ENCODE measurements at regions not wholly inside any gene's neighbourhood (a gene's known extent, or its start where the extent isn't known, plus 50 kb on each side); places are given as distances from the start of the nearest gene placed in this dataset.

DNA sequence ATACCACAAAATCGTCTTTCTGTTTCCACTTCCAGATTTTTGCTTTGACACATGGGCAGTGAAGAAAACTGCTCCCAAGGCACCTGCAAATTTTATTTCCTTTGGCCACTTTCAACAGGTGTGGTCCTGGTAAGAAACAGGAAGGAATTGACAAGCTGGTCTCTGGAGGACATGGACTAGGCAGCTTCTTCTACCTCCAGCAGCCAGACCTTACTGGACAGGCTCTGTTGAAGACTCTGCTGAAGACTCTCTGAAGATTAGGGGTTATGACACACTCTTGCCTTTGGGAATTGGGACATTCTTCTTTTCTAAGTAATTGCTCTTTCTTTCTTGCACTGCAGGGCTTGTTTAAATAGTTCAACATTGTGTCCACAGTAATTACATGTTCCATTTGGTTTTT lies 147.7 kb upstream of the DCBLD2 start (continued):
- TF ChIP-seq, protein P1, sequence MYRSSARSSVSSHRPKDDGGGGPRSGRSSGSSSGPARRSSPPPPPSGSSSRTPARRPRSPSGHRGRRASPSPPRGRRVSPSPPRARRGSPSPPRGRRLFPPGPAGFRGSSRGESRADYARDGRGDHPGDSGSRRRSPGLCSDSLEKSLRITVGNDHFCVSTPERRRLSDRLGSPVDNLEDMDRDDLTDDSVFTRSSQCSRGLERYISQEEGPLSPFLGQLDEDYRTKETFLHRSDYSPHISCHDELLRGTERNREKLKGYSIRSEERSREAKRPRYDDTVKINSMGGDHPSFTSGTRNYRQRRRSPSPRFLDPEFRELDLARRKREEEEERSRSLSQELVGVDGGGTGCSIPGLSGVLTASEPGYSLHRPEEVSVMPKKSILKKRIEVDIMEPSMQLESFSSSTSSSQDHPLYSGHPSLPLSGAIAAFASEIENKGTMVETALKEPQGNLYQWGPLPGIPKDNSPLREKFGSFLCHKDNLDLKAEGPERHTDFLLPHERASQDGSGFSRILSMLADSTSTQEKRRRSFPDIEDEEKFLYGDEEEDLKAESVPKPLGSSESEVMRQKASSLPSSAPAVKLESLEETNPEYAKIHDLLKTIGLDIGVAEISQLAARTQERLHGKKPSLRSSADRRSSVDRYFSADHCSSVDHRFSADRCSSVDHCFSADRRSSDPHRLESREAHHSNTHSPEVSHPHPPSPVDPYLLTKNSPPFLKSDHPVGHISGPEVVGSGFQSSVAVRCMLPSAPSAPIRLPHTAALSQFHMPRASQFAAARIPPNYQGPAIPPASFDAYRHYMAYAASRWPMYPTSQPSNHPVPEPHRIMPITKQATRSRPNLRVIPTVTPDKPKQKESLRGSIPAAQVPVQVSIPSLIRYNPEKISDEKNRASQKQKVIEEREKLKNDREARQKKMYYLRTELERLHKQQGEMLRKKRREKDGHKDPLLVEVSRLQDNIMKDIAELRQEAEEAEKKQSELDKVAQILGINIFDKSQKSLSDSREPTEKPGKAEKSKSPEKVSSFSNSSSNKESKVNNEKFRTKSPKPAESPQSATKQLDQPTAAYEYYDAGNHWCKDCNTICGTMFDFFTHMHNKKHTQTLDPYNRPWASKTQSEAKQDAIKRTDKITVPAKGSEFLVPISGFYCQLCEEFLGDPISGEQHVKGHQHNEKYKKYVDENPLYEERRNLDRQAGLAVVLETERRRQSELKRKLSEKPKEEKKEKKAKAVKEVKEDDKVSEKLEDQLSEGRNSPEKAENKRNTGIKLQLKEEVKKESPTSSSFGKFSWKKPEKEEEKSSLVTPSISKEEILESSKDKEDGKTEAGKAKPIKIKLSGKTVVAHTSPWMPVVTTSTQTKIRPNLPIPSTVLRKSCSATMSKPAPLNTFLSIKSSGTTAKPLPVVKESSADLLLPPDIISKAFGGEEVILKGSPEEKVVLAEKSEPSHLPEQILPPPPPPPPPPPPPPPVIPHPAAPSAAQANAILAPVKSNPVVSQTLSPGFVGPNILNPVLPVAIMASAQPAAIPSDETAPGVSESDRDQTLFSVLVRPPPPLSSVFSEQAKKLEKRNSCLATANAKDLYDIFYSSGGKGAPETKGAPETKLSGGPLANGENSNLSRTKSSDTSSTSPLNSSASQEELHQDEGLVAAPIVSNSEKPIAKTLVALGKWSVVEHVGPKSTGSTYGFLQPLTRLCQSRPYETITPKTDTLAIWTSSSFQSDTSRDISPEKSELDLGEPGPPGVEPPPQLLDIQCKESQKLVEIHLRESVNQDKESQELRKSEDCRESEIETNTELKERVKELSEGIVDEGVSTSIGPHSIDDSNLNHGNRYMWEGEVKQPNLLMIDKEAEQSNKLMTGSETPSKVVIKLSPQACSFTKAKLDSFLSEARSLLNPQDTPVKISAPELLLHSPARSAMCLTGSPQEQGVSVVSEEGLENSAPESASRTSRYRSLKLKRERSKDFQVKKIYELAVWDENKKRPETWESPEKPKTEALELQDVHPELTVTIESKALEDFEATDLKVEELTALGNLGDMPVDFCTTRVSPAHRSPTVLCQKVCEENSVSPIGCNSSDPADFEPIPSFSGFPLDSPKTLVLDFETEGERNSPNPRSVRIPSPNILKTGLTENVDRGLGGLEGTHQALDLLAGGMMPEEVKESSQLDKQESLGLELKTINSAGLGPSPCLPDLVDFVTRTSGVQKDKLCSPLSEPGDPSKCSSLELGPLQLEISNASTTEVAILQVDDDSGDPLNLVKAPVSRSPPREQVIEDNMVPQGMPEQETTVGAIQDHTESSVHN (CRISPR knock-in tag; IDR thresholded peaks at IDR 0.05), result no peak
- TF ChIP-seq ZNF816 (CRISPR knock-in tag; IDR thresholded peaks at IDR 0.05; ENCODE audit: borderline replicate concordance) (no peak), SAFB2 (CRISPR knock-in tag; IDR thresholded peaks at IDR 0.05; ENCODE audit: borderline replicate concordance, low read depth) (no peak), ZSCAN31 (CRISPR knock-in tag; IDR thresholded peaks at IDR 0.05; ENCODE audit: low read depth) (no peak), GTF3A (CRISPR knock-in tag; conservative IDR thresholded peaks at IDR 0.05) (no peak)

DNA sequence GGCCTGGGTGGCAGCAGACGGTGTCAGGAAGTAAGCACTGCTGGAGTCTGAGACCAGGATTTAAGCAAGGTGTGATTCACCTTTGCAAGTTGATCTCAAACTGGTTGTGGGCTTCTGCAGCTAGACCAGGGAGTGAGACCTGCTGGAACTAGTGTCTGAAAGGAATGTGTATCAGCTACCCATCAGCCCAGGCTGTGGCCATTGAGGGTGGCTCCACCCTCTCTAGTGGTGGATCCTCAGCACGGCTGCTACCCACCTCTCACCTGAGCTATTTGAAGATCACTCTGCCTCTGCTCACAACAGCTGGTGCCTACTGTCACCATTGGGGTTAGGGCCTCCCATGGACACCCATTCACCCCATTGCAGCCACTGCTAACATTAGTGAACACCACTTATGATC lies 140.3 kb upstream of the DCBLD2 start:
- ChIA-PET CTCF (ENCODE audit: low intra/inter-chr PET ratio, low total read pairs) (no interaction called here), POLR2A (no interaction called here)
- no peak overlapping the region for H3K27ac ChIP-seq (ENCODE audit: extremely low read length, insufficient read depth, low read length)
- no peak overlapping the region for H3K4me3 ChIP-seq (replicated peaks in 1 of 3; ENCODE audit: insufficient read depth in 1 of 3, low read depth in 2 of 3, low read length in 3 of 3)
- no peaks in the 10 kb centered on the region for H3K79me2 ChIP-seq (ENCODE audit: insufficient read depth, low read length)
- DNase-seq (ENCODE audit: low spot score), result no peak
- no peak overlapping the region for H3K9ac ChIP-seq (ENCODE audit: insufficient read depth, low read depth, low read length)
- 0% methylated on average over 1 of the region's 2 CpGs for WGBS (ENCODE audit: low lambda C conversion rate)
- H3K4me1 ChIP-seq (ENCODE audit: insufficient read depth, low read length), result no peaks in the 10 kb centered on the region
- H3K36me3 ChIP-seq (replicated peaks in 1 of 2; ENCODE audit: control insufficient read depth in 1 of 2, insufficient read depth in 2 of 2, low read length in 2 of 2), result no peaks in the 10 kb centered on the region
- H2AFZ ChIP-seq (ENCODE audit: low read length), result no peak overlapping the region
- no peak for ATAC-seq
- FAIRE-seq, result no peak
- no peaks in the 10 kb centered on the region for H3K27me3 ChIP-seq (ENCODE audit: control insufficient read depth in 1 of 2, insufficient read depth in 2 of 2, low read length in 2 of 2)
- in situ Hi-C loops (cut with HindIII; ENCODE audit: extremely low pct_ligation_motif_present, low pct_unique_long_range_greater_than_20kb), result no loop called here
- intact Hi-C loops (cut with micrococcal nuclease; ENCODE audit: unreplicated experiment), result no loop called here
- H3K4me2 ChIP-seq (ENCODE audit: low read depth, low read length), result no peak overlapping the region
- H3K9me3 ChIP-seq (ENCODE audit: low read length), result no peaks in the 10 kb centered on the region
- no TSS peak for BruUV-seq (replicated peaks)
- no peaks in the 10 kb centered on the region for H4K20me1 ChIP-seq (ENCODE audit: insufficient read depth, low read length)
- TF ChIP-seq, protein P2, sequence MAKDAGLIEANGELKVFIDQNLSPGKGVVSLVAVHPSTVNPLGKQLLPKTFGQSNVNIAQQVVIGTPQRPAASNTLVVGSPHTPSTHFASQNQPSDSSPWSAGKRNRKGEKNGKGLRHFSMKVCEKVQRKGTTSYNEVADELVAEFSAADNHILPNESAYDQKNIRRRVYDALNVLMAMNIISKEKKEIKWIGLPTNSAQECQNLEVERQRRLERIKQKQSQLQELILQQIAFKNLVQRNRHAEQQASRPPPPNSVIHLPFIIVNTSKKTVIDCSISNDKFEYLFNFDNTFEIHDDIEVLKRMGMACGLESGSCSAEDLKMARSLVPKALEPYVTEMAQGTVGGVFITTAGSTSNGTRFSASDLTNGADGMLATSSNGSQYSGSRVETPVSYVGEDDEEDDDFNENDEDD (CRISPR knock-in tag; IDR thresholded peaks at IDR 0.05; ENCODE audit: borderline replicate concordance), result no peak
- TF ChIP-seq GATA4 (IDR thresholded peaks at IDR 0.05; ENCODE audit: borderline replicate concordance, low read depth), result no peak
- TF ChIP-seq, protein P3, sequence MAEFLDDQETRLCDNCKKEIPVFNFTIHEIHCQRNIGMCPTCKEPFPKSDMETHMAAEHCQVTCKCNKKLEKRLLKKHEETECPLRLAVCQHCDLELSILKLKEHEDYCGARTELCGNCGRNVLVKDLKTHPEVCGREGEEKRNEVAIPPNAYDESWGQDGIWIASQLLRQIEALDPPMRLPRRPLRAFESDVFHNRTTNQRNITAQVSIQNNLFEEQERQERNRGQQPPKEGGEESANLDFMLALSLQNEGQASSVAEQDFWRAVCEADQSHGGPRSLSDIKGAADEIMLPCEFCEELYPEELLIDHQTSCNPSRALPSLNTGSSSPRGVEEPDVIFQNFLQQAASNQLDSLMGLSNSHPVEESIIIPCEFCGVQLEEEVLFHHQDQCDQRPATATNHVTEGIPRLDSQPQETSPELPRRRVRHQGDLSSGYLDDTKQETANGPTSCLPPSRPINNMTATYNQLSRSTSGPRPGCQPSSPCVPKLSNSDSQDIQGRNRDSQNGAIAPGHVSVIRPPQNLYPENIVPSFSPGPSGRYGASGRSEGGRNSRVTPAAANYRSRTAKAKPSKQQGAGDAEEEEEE (CRISPR knock-in tag; IDR thresholded peaks at IDR 0.05; ENCODE audit: borderline replicate concordance), result no peak
- TF ChIP-seq PRMT3 (CRISPR knock-in tag; IDR thresholded peaks at IDR 0.05; ENCODE audit: borderline replicate concordance, low read depth), result no peak
- TF ChIP-seq, protein P4, sequence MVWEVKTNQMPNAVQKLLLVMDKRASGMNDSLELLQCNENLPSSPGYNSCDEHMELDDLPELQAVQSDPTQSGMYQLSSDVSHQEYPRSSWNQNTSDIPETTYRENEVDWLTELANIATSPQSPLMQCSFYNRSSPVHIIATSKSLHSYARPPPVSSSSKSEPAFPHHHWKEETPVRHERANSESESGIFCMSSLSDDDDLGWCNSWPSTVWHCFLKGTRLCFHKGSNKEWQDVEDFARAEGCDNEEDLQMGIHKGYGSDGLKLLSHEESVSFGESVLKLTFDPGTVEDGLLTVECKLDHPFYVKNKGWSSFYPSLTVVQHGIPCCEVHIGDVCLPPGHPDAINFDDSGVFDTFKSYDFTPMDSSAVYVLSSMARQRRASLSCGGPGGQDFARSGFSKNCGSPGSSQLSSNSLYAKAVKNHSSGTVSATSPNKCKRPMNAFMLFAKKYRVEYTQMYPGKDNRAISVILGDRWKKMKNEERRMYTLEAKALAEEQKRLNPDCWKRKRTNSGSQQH (CRISPR knock-in tag; IDR thresholded peaks at IDR 0.05; ENCODE audit: low read depth), result no peak
- TF ChIP-seq SIN3A (IDR thresholded peaks at IDR 0.05; ENCODE audit: borderline replicate concordance, low read depth, low read length), result no peak

All from HepG2 (cell line).